Hindlimb muscle (tissue), 1 donor: ENCODE measurements at regions not wholly inside any gene's neighbourhood (a gene's known extent, or its start where the extent isn't known, plus 50 kb on each side); places are given as distances from the start of the nearest gene placed in this dataset.
"Not testable (repeated sequence)": the region's sequence is repeated elsewhere in the genome, so short reads cannot be mapped to it uniquely, and the experiment has no call there.

Experiments
- DNase-seq: peaks from one replicate; pipeline ENCODE4 v3.0.0-alpha.2; 2013

GRCh38 chr7:91784469-91784868 is 96.0 kb downstream of the MTERF1 start:
- peak; percentile 20 for DNase-seq

DNA sequence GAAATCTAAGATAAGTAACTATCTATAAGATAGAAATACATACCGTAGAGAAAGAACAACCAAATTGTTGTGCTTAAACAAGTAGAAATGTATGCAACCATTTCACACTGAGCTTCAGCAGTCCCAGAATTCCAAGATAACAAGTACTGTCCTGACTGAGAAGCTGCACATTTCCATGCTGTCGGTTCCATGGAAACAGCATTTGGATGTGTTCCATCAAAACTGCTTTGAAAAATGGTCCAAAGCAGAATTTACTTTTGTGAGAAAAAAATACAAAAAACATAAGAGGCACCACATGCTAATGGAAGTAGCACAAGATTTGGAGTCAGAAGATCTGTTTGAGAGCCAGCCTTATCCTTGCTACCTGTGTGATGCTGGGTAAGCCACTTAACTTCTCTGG is 92.6 kb downstream of the MTERF1 start:
- DNase-seq: no peak

DNA sequence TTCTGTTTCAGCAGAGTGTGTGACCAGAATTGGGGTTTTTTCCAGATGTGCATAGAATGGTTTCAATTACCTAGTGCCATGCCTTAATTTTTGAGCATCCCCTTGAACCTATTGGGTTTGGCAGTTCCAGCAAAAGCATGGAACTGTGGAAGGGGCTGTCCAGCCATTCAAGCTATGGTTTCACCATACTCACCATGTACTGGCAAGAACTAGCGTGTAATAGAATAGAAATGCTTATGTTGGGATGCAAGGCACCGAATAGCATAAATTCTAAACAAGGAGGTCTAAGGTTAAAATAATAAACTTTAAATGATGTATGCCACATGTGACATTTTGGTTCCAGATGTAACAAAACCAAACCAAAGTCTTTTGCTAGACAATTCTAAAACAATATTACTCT is 91.4 kb downstream of the MTERF1 start:
- DNase-seq: no peak

- no peak for DNase-seq
Measured at GRCh38 chr7:91789558-91789957, 90.9 kb downstream of the MTERF1 start.

DNA sequence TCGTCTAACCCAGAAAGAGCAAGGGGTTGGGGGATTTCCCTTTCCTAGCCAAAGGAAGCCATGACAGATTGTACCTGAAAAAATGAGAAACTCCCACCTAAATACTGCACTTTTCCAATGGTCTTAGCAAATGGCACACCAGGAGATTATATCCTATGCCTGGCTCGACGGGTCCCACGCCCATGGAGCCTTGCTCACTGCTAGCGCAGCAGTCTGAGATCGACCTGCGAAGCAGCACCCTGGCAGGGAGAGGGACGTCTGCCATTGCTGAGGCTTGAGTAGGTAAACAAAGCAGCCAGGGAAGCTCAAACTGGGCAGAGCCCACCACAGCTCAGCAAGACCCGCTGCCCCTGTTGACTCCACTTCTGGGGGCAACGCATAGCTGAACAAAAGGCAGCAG is 89.9 kb downstream of the MTERF1 start:
- not testable (repeated sequence) for DNase-seq

GRCh38 chr7:91796122-91796521 is 84.4 kb downstream of the MTERF1 start:
- DNase-seq: no peak

- no peak for DNase-seq
Measured at GRCh38 chr7:91798425-91798824, 82.1 kb downstream of the MTERF1 start.

GRCh38 chr7:91800389-91800788 is 80.1 kb downstream of the MTERF1 start:
- no peak for DNase-seq

- DNase-seq: no peak
Measured at GRCh38 chr7:91801331-91801983, 79.0 kb downstream of the MTERF1 start.

- no peak for DNase-seq
Measured at GRCh38 chr7:91811236-91811635, 69.3 kb downstream of the MTERF1 start.

DNA sequence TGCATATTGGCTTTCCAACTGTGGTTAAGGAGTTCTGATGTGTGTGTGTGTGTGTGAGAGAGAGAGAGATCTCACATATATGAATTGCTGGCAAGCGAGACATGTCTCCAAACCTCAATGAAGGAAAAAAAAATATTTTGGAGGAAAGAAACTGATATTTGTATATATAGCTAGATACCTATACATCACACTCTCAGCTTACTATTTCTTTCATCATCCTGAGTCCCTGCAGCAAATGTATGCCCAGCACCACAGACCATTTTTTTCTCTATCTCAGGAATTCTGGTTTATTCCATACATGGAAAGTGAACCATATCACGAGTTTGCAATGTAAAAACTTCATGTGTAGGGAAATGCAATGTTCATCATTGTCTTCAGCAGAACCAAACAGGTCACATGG is 68.9 kb downstream of the MTERF1 start:
- DNase-seq: no peak

DNA sequence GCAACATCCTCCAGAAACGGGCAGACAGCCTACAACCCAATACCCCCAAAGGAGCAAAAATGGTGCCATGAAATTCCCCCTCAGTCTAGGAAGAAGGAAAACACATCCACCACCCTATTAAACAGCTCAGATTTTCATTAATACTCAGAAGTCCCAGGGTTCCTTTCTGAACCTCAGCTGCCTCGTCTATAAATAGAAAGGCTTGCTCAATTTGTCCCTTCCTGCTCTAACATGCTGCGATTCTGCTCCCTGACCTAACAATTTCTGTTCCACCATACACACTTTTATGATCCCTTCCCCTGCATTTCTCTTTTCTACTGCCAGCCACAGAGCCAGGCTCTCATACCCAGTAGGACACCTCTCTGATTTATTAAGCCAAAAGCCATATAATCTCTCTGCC is 68.1 kb downstream of the MTERF1 start:
- no peak for DNase-seq

GRCh38 chr7:91814189-91814588 is 66.3 kb downstream of the MTERF1 start:
- no peak for DNase-seq
